ENCODE measurements at regions not wholly inside any gene's neighbourhood (a gene's known extent, or its start where the extent isn't known, plus 50 kb on each side); places are given as distances from the start of the nearest gene placed in this dataset.

DNA sequence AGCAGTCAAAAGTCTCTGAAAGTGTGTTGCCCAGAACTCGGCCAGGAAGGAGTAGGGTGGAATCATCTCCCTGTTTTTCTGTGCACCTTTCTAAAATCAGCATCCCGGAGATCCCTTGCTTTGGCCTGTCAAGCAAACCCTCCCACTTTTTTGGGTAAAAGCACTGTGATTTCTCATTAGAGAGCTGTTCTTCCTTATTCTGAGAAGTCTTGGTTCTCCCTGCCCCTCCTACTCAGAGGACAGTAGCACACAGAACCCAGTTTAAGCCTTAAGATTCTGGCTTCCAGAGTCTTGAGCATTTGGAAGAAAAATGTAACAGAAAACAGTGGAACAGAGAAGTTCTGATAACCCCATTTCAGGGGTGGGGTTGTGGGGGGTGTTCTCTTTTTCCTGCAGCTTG, 52.6 kb upstream of the KATNAL1 start:
- intact Hi-C loops (cut with micrococcal nuclease) = no loop called here
- H3K9me3 Mint-ChIP-seq = no peaks in the 10 kb centered on the region
- peaks cover 19% of the 10 kb centered on the region for H3K4me1 Mint-ChIP-seq (ENCODE audit: low read depth)
- no peak overlapping the region for H3K4me3 Mint-ChIP-seq (ENCODE audit: low read depth)
- H3K27me3 Mint-ChIP-seq (ENCODE audit: low read depth) = no peaks in the 10 kb centered on the region
- DNase-seq (ENCODE audit: low spot score) = no peak
- peaks cover 54% of the 10 kb centered on the region for H3K36me3 Mint-ChIP-seq (ENCODE audit: low read depth)
- H3K27ac Mint-ChIP-seq = no peak overlapping the region

GRCh38 chr13:30360586-30360985, 53.2 kb upstream of the KATNAL1 start:
- H3K9me3 Mint-ChIP-seq = no peaks in the 10 kb centered on the region
- DNase-seq (ENCODE audit: low spot score) = no peak
- H3K4me3 Mint-ChIP-seq (ENCODE audit: low read depth) = no peak overlapping the region
- H3K27me3 Mint-ChIP-seq (ENCODE audit: low read depth) = no peaks in the 10 kb centered on the region
- intact Hi-C loops (cut with micrococcal nuclease) = no loop called here
- H3K27ac Mint-ChIP-seq = no peak overlapping the region
- peaks cover 58% of the 10 kb centered on the region for H3K36me3 Mint-ChIP-seq (ENCODE audit: low read depth)
- H3K4me1 Mint-ChIP-seq (ENCODE audit: low read depth) = peaks cover 16% of the 10 kb centered on the region

- Mint-ChIP-seq H3K27me3 (ENCODE audit: low read depth) (no peaks in the 10 kb centered on the region), H3K27ac (no peak overlapping the region), H3K36me3 (ENCODE audit: low read depth) (peaks cover 69% of the 10 kb centered on the region), H3K9me3 (no peaks in the 10 kb centered on the region), H3K4me3 (ENCODE audit: low read depth) (no peak overlapping the region), H3K4me1 (ENCODE audit: low read depth) (peaks cover 14% of the 10 kb centered on the region)
- intact Hi-C loops (cut with micrococcal nuclease) = no loop called here
- DNase-seq (ENCODE audit: low spot score) = no peak
These were observed 54.8 kb upstream of the KATNAL1 start for GRCh38 chr13:30362005-30362788.

DNA sequence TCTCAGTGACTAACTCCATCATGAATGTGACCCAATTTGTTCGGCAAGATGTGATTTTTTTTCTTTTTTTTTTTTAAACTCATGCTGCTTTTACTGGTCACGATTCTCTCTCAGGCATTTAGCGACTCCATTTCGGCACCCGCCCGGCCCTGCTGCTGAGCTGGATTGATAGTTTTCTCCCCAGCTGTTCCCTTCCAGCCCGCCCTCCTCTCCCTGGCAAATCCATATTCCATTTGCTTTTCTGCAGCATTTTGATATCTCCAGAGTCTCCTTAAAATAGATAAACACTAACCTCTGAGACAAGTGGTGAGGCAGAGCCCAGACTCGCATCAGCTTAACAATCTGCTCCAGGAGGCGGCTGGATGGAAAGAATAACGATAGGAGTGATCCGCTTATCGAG, 55.5 kb upstream of the KATNAL1 start:
- Mint-ChIP-seq H3K27ac (no peak overlapping the region), H3K4me3 (ENCODE audit: low read depth) (no peak overlapping the region), H3K36me3 (ENCODE audit: low read depth) (peaks cover 69% of the 10 kb centered on the region), H3K9me3 (no peaks in the 10 kb centered on the region), H3K4me1 (ENCODE audit: low read depth) (peaks cover 11% of the 10 kb centered on the region), H3K27me3 (ENCODE audit: low read depth) (no peaks in the 10 kb centered on the region)
- DNase-seq (ENCODE audit: low spot score) = no peak
- intact Hi-C loops (cut with micrococcal nuclease) = no loop called here

- peaks cover 12% of the 10 kb centered on the region for H3K4me1 Mint-ChIP-seq (ENCODE audit: low read depth)
- H3K27me3 Mint-ChIP-seq (ENCODE audit: low read depth) = no peaks in the 10 kb centered on the region
- H3K9me3 Mint-ChIP-seq = no peaks in the 10 kb centered on the region
- no peak overlapping the region for H3K27ac Mint-ChIP-seq
- intact Hi-C loops (cut with micrococcal nuclease) = no loop called here
- no peak for DNase-seq (ENCODE audit: low spot score)
- H3K36me3 Mint-ChIP-seq (ENCODE audit: low read depth) = peaks cover 69% of the 10 kb centered on the region
- no peak overlapping the region for H3K4me3 Mint-ChIP-seq (ENCODE audit: low read depth)
These were observed 56.4 kb upstream of the KATNAL1 start for GRCh38 chr13:30363725-30364124.

DNA sequence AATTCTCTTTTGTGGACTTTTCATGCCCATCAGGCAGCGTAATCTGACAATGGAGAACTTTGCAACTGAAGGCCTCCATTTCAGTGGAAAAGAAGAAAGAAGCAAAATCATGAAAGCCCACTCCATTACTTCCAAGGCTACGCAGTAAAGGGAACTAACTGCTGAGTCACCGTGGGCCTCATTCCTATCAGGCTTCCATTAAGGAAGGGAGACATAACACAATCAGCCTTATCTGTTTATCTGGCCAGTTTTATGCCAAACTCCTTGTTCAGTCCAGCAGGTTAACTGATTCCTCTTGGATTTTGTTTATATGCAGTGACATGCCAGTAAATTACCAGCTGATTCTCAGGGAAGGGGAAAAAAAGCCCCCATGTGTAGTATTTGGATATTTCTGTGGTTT, 56.8 kb upstream of the KATNAL1 start:
- Mint-ChIP-seq H3K9me3 (no peaks in the 10 kb centered on the region), H3K27me3 (ENCODE audit: low read depth) (no peaks in the 10 kb centered on the region), H3K4me3 (ENCODE audit: low read depth) (no peak overlapping the region), H3K27ac (no peak overlapping the region), H3K4me1 (ENCODE audit: low read depth) (peaks cover 16% of the 10 kb centered on the region), H3K36me3 (ENCODE audit: low read depth) (peaks cover 73% of the 10 kb centered on the region)
- no peak for DNase-seq (ENCODE audit: low spot score)
- intact Hi-C loops (cut with micrococcal nuclease) = no loop called here

DNA sequence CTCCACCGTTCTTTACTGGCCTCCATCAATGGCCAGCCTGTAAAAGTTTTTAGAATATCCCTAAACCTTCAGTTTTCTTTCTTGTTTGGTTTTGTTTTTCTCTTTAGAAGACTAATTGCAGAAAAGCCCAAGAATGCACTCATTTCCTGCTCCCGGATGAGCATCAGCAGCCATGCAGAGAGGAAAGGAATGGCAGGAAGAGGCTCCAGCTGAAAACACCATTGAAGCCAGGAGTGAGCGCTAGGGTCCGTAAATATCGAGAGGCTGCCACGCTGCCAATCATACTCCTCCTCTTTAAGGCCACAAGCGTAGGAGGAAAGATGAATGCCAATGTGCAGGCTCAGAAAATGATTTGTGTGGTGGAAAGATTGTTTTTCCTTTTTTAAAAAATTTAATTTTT, 57.4 kb upstream of the UBE2L5 start:
- Mint-ChIP-seq H3K27me3 (ENCODE audit: low read depth) (no peaks in the 10 kb centered on the region), H3K9me3 (no peaks in the 10 kb centered on the region), H3K4me1 (ENCODE audit: low read depth) (peaks cover 18% of the 10 kb centered on the region), H3K4me3 (ENCODE audit: low read depth) (no peak overlapping the region), H3K36me3 (ENCODE audit: low read depth) (peaks cover 72% of the 10 kb centered on the region), H3K27ac (no peak overlapping the region)
- intact Hi-C loops (cut with micrococcal nuclease) = no loop called here
- DNase-seq (ENCODE audit: low spot score) = no peak

DNA sequence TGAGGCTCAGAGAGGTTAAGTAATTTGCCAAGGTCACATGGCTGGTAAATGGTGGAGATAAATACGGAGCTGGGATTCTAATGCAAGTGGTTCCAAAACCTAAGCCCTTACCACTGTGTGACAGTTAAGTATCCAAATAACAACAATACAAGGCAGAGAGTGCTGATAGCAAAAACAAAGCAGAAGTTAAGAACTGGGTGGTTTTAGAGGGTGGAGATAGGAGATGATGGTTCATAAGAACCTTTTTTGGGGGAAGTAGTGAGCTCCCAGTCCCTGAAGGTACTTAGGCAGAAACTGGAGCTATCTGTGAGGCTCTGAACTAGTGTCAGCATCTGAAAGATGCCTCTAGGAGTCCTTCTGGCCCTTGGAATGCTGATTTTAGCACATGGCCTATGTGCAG, 56.2 kb upstream of the UBE2L5 start:
- intact Hi-C loops (cut with micrococcal nuclease) = no loop called here
- H3K4me1 Mint-ChIP-seq (ENCODE audit: low read depth) = peaks cover 27% of the 10 kb centered on the region
- no peak overlapping the region for H3K27ac Mint-ChIP-seq
- H3K9me3 Mint-ChIP-seq = no peaks in the 10 kb centered on the region
- H3K4me3 Mint-ChIP-seq (ENCODE audit: low read depth) = no peak overlapping the region
- H3K36me3 Mint-ChIP-seq (ENCODE audit: low read depth) = peaks cover 70% of the 10 kb centered on the region
- no peaks in the 10 kb centered on the region for H3K27me3 Mint-ChIP-seq (ENCODE audit: low read depth)
- DNase-seq (ENCODE audit: low spot score) = no peak

- no peak overlapping the region for H3K4me3 Mint-ChIP-seq (ENCODE audit: low read depth)
- H3K27ac Mint-ChIP-seq = no peak overlapping the region
- H3K36me3 Mint-ChIP-seq (ENCODE audit: low read depth) = peaks cover 66% of the 10 kb centered on the region
- no peaks in the 10 kb centered on the region for H3K9me3 Mint-ChIP-seq
- intact Hi-C loops (cut with micrococcal nuclease) = no loop called here
- peaks cover 38% of the 10 kb centered on the region for H3K4me1 Mint-ChIP-seq (ENCODE audit: low read depth)
- H3K27me3 Mint-ChIP-seq (ENCODE audit: low read depth) = no peaks in the 10 kb centered on the region
- DNase-seq (ENCODE audit: low spot score) = no peak
These were observed 55.0 kb upstream of the UBE2L5 start for GRCh38 chr13:30367296-30367695.

GRCh38 chr13:30370146-30370545, 52.1 kb upstream of the UBE2L5 start:
- intact Hi-C loops (cut with micrococcal nuclease) = loop anchor here (5.0 to 10.0 kb wide), 5 partner anchors 52 to 435 kb away; partner anchors contain the start of genes KATNAL1 and UBE2L5
- Mint-ChIP-seq H3K36me3 (ENCODE audit: low read depth) (peaks cover 59% of the 10 kb centered on the region), H3K4me1 (ENCODE audit: low read depth) (peaks cover 57% of the 10 kb centered on the region), H3K27me3 (ENCODE audit: low read depth) (no peaks in the 10 kb centered on the region), H3K27ac (peak overlapping the region; percentile 64), H3K9me3 (no peaks in the 10 kb centered on the region), H3K4me3 (ENCODE audit: low read depth) (no peak overlapping the region)
- DNase-seq (ENCODE audit: low spot score) = no peak

DNA sequence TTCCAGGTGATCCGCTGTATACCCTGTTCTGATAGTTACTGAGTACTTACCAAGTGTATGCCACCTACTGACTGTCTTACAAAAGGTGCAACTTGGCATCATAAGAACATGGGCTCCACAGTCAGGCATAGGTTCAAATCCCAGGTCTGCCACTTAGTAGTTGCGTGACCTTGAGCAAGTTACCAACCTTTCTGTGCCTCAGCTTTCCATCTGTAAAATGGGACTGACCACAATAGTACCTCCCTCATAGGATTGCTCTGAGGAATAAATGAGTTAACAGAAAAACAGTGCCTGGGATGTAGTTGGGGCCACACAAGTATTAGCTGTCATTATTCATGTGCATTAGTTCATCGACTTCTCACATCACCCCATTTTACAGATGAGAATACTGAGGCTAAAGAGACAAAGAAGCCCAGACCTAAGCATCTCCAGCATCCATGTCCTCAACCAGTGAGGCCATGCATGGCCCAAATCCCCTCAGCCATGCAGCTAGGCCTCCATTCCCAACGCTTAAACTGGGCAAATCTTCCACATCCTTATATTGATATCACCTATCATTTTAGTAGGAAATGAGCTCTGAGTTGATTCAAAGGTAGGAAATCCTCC, 51.3 kb upstream of the UBE2L5 start:
- Mint-ChIP-seq H3K4me1 (ENCODE audit: low read depth) (peaks cover 64% of the 10 kb centered on the region), H3K9me3 (no peaks in the 10 kb centered on the region), H3K36me3 (ENCODE audit: low read depth) (peaks cover 53% of the 10 kb centered on the region), H3K27ac (peak overlapping the region; percentile 98), H3K4me3 (ENCODE audit: low read depth) (peak overlapping the region; percentile 56), H3K27me3 (ENCODE audit: low read depth) (no peaks in the 10 kb centered on the region)
- no peak for DNase-seq (ENCODE audit: low spot score)
- intact Hi-C loops (cut with micrococcal nuclease) = loop anchor here (5.0 to 10.0 kb wide), 5 partner anchors 51 to 434 kb away; partner anchors contain the start of genes KATNAL1 and UBE2L5

- DNase-seq (ENCODE audit: low spot score) = peak; percentile 60
- H3K4me3 Mint-ChIP-seq (ENCODE audit: low read depth) = peak overlapping the region; percentile 56
- peaks cover 71% of the 10 kb centered on the region for H3K4me1 Mint-ChIP-seq (ENCODE audit: low read depth)
- no peaks in the 10 kb centered on the region for H3K9me3 Mint-ChIP-seq
- peak overlapping the region; percentile 98 for H3K27ac Mint-ChIP-seq
- intact Hi-C loops (cut with micrococcal nuclease) = loop anchor here (2.0 to 10.0 kb wide), 7 partner anchors 17 to 433 kb away; partner anchors contain the start of genes KATNAL1, UBE2L5 and USPL1
- no peaks in the 10 kb centered on the region for H3K27me3 Mint-ChIP-seq (ENCODE audit: low read depth)
- peaks cover 50% of the 10 kb centered on the region for H3K36me3 Mint-ChIP-seq (ENCODE audit: low read depth)
These were observed 50.5 kb upstream of the UBE2L5 start for GRCh38 chr13:30371649-30372265.
